Esophagus muscularis mucosa (tissue), 4 donors: ENCODE measurements at regions not wholly inside any gene's neighbourhood (a gene's known extent, or its start where the extent isn't known, plus 50 kb on each side); places are given as distances from the start of the nearest gene placed in this dataset.

Experiments used
- DNase-seq: peaks from one replicate; pipeline ENCODE4 v3.0.0-alpha.2; 2017; ENCODE audit errors: extremely low spot score
- H3K27ac ChIP-seq, 4 donors: fragments of 200-600 bp; sonication (generic); replicated peaks in 1 of 4; 1 replicate in 3 of 4; 2 replicates in 1 of 4; pipeline ENCODE4 v1.5.1; 2016 to 2019; ENCODE audit warnings: mild to moderate bottlenecking in 1 of 4
- H3K27me3 ChIP-seq, 4 donors: fragments of 200-600 bp; sonication (generic); one replicate each; pipeline versions ENCODE4 v1.5.1 to v1.6.0; 2016 to 2019
- H3K36me3 ChIP-seq, 4 donors: fragments of 200-600 bp; sonication (generic); one replicate each; pipeline ENCODE4 v1.5.1; 2016 to 2019
- H3K4me1 ChIP-seq, 4 donors: fragments of 200-600 bp; sonication (generic); one replicate each; pipeline ENCODE4 v1.5.1; 2016 to 2019
- H3K4me3 ChIP-seq, 4 donors: fragments of 200-600 bp; sonication (generic); 1 replicate in 2 of 4; 2 replicates in 2 of 4; pipeline ENCODE4 v1.5.1; 2016 to 2019; ENCODE audit warnings: mild to moderate bottlenecking in 4 of 4, moderate library complexity in 1 of 4
- H3K9me3 ChIP-seq, 4 donors: fragments of 200-600 bp; sonication (generic); 1 replicate in 3 of 4; 2 replicates in 1 of 4; pipeline ENCODE4 v1.5.1; 2016 to 2019
- CTCF ChIP-seq, 3 experiments: fragments of 200-600 bp in 2 of 3; fragments of 450-650 bp in 1 of 3; sonication (generic) in 2 of 3; IDR thresholded peaks; one replicate each; pipeline ENCODE4 v1.5.1; 2017 to 2019; ENCODE audit warnings: antibody characterized with exemption in 3 of 3, mild to moderate bottlenecking in 2 of 3, moderate library complexity in 1 of 3
- EP300 ChIP-seq: sonication (generic); formaldehyde crosslinking; IDR thresholded peaks from one replicate; pipeline ENCODE4 v1.6.1; 2017; ENCODE audit warnings: antibody characterized with exemption
- POLR2A ChIP-seq: fragments of 450-650 bp; IDR thresholded peaks from one replicate; pipeline ENCODE4 v1.6.1; 2017; ENCODE audit warnings: antibody characterized with exemption, moderate library complexity, mild to moderate bottlenecking, low read depth
- POLR2AphosphoS5 ChIP-seq, 2 donors: sonication (generic); formaldehyde crosslinking; IDR thresholded peaks; one replicate each; pipeline ENCODE4 v1.6.1; 2017; ENCODE audit warnings: antibody characterized with exemption in 2 of 2
- WGBS: methylation state at CpG from one replicate; pipeline ENCODE4 v1.1.5; 2018; 5-methylcytosine and 5-hydroxymethylcytosine counted together
- intact Hi-C: fragments of 100-400 bp; cut with DNase I; formaldehyde crosslinking; loops from one replicate; pipeline ENCODE4 v1.15.1; 2023

- H3K36me3 ChIP-seq, result no peaks in the 10 kb centered on the region
- no peak overlapping the region for H3K27ac ChIP-seq
- H3K4me3 ChIP-seq, result no peak overlapping the region
- no peak for DNase-seq
- no peaks in the 10 kb centered on the region for H3K4me1 ChIP-seq
- H3K9me3 ChIP-seq, result no peaks in the 10 kb centered on the region
- H3K27me3 ChIP-seq, result no peaks in the 10 kb centered on the region
- no peak for TF ChIP-seq POLR2A
- no peak for TF ChIP-seq POLR2AphosphoS5 (IDR thresholded peaks at IDR 0.05)
- TF ChIP-seq CTCF (IDR thresholded peaks at IDR 0.05), result no peak
- no peak for TF ChIP-seq EP300
- WGBS, result 84% methylated on average over 4 of the region's 4 CpGs
- intact Hi-C loops, result no loop called here
Observed at GRCh38 chr4:62914758-62915157, 1494.5 kb downstream of the TECRL start.

- Histone ChIP-seq H3K4me3 (no peak overlapping the region), H3K9me3 (no peaks in the 10 kb centered on the region), H3K27ac (no peak overlapping the region), H3K27me3 (no peaks in the 10 kb centered on the region), H3K4me1 (no peaks in the 10 kb centered on the region), H3K36me3 (no peaks in the 10 kb centered on the region)
- no peak for DNase-seq
- intact Hi-C loops, result no loop called here
- TF ChIP-seq CTCF (IDR thresholded peaks at IDR 0.05) (no peak), POLR2AphosphoS5 (IDR thresholded peaks at IDR 0.05) (no peak)
- 79% methylated on average over 1 of the region's 1 CpG for WGBS
Observed at GRCh38 chr4:62913065-62913464, 1496.2 kb downstream of the TECRL start.

DNA sequence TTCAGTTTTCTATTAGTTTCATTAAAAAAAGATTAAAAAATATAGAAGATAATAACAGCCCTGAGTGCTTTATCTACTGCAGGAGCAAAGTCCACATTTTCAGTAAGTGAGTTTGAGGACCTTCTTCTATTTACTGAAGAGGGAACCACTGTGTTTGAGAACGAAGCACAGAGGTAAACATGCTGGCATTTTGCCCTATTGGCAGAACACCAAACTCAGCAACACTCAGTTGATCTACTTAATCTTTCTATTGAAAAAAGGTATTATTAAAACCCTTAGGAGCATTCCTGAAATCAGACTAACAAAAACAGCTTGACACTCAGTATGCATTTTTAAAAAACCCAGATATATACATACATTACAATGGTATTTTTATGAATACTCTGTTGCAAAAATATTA is 1496.7 kb downstream of the TECRL start:
- intact Hi-C loops, result no loop called here
- H3K27me3 ChIP-seq, result no peaks in the 10 kb centered on the region
- no peak overlapping the region for H3K27ac ChIP-seq
- H3K36me3 ChIP-seq, result no peaks in the 10 kb centered on the region
- 24% methylated on average over 1 of the region's 1 CpG for WGBS
- H3K4me3 ChIP-seq, result no peak overlapping the region
- TF ChIP-seq POLR2AphosphoS5 (IDR thresholded peaks at IDR 0.05), result no peak
- no peak for TF ChIP-seq CTCF (IDR thresholded peaks at IDR 0.05)
- no peak for TF ChIP-seq POLR2A
- TF ChIP-seq EP300, result no peak
- DNase-seq, result no peak
- no peaks in the 10 kb centered on the region for H3K9me3 ChIP-seq
- H3K4me1 ChIP-seq, result no peaks in the 10 kb centered on the region

- DNase-seq, result no peak
- Histone ChIP-seq H3K36me3 (no peaks in the 10 kb centered on the region), H3K4me1 (no peaks in the 10 kb centered on the region), H3K4me3 (no peak overlapping the region), H3K27me3 (no peaks in the 10 kb centered on the region), H3K27ac (no peak overlapping the region), H3K9me3 (no peaks in the 10 kb centered on the region)
- TF ChIP-seq CTCF (IDR thresholded peaks at IDR 0.05), result no peak
- no peak for TF ChIP-seq EP300
- no peak for TF ChIP-seq POLR2AphosphoS5 (IDR thresholded peaks at IDR 0.05)
- TF ChIP-seq POLR2A, result no peak
- intact Hi-C loops, result no loop called here
- WGBS, result 82% methylated on average over 3 of the region's 3 CpGs
Observed at GRCh38 chr4:62909238-62909637, 1500.0 kb downstream of the TECRL start.

GRCh38 chr4:62901101-62901500 is 1508.1 kb downstream of the TECRL start:
- no peak overlapping the region for H3K27ac ChIP-seq

More at GRCh38 chr4:62901101-62901500, 1508.1 kb downstream of the TECRL start:
- Histone ChIP-seq H3K27me3 (no peaks in the 10 kb centered on the region), H3K9me3 (peaks cover 0 to 4% (median 0%) of the 10 kb centered on the region in 4 donors), H3K4me3 (no peak overlapping the region), H3K36me3 (no peaks in the 10 kb centered on the region), H3K4me1 (no peaks in the 10 kb centered on the region)
- DNase-seq, result no peak
- TF ChIP-seq POLR2A (no peak), POLR2AphosphoS5 (IDR thresholded peaks at IDR 0.05) (no peak), CTCF (IDR thresholded peaks at IDR 0.05) (no peak), EP300 (no peak)
- whole genome bisulfite sequencing, result 95% methylated on average over 2 of the region's 2 CpGs
- intact Hi-C loops, result no loop called here
